WI38 (cell line): ENCODE measurements at regions not wholly inside any gene's neighbourhood (a gene's known extent, or its start where the extent isn't known, plus 50 kb on each side); places are given as distances from the start of the nearest gene placed in this dataset.

Experiments used
- H3K4me3 ChIP-seq: 2 replicates; pipeline ENCODE4 v1.5.1; 2011; ENCODE audit warnings: low read depth, mild to moderate bottlenecking, control low read depth, low read length
- TF ChIP-seq, protein P1 (sequence below): IDR thresholded peaks from 2 replicates; pipeline ENCODE4 v1.5.1; 2012; ENCODE audit warnings: low read depth, mild to moderate bottlenecking, control low read depth, low read length

DNA sequence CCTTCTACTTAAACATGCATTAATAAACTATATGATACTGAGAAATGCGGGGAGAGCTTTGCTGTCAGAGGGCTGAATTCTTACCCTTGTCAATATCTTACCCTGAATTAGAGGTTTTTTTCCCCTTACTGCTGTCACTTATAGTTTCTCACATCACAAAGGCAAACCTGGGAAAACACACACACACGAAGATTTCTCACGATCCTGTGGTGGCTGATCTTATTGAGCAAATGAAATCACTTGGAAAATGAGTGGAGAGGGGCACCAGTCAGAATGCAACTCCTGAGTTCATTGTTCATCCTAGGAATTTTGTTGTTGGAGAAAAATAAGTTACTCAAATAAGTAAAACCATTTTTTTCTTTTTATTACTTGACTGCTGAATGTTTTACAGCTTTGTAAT, 673.6 kb downstream of the EDEM1 start:
- no peak overlapping the region for H3K4me3 ChIP-seq
- TF ChIP-seq, protein P1, sequence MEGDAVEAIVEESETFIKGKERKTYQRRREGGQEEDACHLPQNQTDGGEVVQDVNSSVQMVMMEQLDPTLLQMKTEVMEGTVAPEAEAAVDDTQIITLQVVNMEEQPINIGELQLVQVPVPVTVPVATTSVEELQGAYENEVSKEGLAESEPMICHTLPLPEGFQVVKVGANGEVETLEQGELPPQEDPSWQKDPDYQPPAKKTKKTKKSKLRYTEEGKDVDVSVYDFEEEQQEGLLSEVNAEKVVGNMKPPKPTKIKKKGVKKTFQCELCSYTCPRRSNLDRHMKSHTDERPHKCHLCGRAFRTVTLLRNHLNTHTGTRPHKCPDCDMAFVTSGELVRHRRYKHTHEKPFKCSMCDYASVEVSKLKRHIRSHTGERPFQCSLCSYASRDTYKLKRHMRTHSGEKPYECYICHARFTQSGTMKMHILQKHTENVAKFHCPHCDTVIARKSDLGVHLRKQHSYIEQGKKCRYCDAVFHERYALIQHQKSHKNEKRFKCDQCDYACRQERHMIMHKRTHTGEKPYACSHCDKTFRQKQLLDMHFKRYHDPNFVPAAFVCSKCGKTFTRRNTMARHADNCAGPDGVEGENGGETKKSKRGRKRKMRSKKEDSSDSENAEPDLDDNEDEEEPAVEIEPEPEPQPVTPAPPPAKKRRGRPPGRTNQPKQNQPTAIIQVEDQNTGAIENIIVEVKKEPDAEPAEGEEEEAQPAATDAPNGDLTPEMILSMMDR: no peak

DNA sequence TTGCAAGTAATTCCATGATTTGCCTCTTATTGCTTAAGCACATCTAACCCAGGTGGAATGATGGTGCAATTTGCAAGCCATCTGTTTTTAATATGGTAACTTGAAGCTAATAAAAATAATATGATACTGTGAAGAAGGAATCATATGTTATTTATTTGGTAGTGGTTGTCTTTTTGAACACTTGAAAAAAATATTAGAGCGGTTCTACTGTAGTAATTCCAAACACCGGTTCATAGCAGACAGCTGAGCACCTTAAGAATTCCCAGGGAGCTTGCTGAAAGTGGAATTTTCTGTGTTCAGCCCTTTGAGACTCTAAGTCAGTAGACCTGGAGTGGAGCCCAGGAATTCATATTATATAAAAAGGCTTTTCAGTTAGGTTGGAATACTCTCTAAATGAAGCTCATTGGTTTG, 687.4 kb downstream of the EDEM1 start:
- TF ChIP-seq, protein P1: no peak
- H3K4me3 ChIP-seq: no peak overlapping the region

DNA sequence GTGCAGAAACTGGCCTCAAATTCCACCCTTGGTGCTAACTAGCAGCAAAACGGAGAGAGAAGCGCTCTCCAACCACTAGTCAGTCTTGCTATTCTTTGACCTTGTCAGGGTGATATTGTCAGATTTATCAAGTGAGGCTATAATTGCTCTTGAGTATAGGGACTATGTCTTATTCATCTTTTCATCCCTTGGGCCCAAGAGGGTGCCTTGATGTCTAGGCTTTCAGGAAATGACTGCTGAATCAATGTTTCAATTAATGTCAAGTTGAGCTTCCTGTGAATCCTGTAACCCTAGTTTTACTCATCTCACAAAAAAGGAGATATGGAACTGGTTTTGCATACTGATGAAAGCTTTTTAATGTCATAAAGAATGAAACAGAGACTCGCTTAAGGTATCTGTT, 701.3 kb downstream of the EDEM1 start:
- TF ChIP-seq, protein P1: no peak
- H3K4me3 ChIP-seq: no peak overlapping the region

DNA sequence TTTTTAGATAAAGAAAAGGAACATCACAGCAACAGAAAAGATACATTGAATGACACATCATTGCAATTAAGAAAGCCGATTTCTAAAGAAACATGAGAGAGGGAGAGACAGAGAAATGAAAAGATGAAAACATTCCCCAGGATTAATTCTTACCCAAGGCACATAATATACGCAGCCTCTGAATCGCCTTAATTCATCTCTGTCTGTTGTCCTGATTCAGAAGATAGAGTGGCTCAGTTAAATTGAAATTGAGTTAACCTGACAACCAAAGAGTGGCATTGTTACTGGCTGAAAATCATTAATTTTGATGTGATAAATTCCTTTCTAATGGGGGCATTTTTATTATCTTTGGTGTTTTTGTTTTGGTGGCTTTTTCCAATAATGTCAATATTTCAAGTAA, 701.9 kb downstream of the EDEM1 start:
- TF ChIP-seq, protein P1: no peak

DNA sequence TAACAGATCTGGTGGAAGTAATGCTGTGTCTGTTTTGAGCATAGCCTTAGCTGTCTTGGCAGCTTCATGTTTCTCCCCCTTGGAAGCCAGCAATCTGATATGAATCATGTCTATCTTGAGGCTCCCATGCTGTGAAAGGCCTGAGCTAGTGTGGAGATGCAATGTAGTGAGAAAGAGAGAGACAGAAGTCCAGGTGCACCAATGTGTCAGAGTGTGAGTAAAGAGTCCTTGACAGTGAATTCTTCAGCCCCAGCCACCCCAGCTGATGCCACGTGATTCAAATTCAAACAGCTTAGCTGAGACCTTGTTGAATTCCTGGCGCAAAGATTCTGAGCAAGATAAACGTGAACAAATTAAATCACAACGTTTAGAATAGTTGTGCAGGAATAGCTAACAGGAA, 704.2 kb downstream of the EDEM1 start:
- H3K4me3 ChIP-seq: no peak overlapping the region
- TF ChIP-seq, protein P1: no peak

More for the DNA sequence above, 701.9 kb downstream of the EDEM1 start:
- H3K4me3 ChIP-seq: no peak overlapping the region

DNA sequence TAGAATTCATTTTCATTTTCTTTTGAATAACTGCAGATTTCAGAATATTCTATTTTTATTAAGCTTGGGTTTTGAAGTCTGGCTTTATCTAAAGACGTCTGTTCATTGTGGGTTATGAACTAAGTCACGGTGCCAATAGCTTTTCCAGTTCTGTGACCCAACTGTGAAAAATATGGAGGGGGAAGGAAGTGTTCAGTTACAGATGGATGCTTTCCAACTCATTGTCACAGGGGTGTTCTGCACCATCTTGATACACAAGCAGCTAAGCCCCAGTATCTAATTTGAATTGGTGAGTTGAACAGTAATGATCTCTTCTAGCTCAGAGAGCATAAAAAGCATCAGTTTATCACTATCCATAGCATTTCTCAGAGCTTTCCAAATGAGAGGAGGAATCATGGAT, 710.6 kb downstream of the EDEM1 start:
- no peak overlapping the region for H3K4me3 ChIP-seq
- TF ChIP-seq, protein P1: no peak

DNA sequence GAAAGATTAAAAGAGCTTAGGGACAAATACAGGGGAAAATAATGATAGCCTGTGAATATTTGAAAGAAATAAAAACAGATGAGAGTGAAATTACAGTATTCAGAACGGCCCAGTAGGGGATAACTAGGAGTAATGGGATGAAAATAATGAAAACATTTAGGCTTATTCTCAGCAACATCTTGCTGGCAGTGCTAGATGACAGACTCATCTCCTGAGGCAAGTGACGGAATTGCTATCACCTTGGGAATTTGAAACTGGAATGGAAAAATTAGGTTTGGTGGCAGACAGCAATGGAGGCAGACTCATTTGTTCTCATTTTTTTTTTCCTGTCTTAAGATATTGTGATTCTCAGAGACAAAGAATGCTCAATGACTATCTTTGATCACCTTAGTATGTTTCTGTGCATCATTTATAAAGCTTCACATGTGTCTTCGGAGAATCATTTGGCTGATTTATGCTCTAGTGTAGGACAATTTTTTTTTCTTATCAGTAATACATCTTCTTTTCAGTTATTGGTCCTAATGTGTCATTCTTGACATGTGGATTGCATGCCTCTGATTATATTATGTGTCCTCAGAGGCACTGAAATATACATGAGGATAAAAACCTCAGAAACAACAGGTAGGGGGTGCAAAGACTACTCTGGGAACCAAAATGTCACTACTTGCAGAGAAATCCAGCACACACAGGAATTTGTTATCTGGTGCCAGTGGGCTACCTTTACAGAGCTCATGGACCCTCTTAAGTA, 711.7 kb downstream of the EDEM1 start:
- H3K4me3 ChIP-seq: no peak overlapping the region
- TF ChIP-seq, protein P1: no peak
